ENCODE measurements at regions not wholly inside any gene's neighbourhood (a gene's known extent, or its start where the extent isn't known, plus 50 kb on each side); places are given as distances from the start of the nearest gene placed in this dataset.

GRCh38 chr20:60713396-60713795 lies 538.7 kb upstream of the CDH4 start:
- no peaks in the 10 kb centered on the region for H3K4me1 Mint-ChIP-seq (ENCODE audit: low read depth, unreplicated experiment)
- no peak for TF ChIP-seq CTCF (IDR thresholded peaks at IDR 0.05; ENCODE audit: partially characterized antibody, unreplicated experiment)
- DNase-seq, result no peak
- H3K27me3 Mint-ChIP-seq (ENCODE audit: unreplicated experiment), result peaks cover 2% of the 10 kb centered on the region
- no peaks in the 10 kb centered on the region for H3K36me3 Mint-ChIP-seq (ENCODE audit: unreplicated experiment)
- no peaks in the 10 kb centered on the region for H3K9me3 Mint-ChIP-seq (ENCODE audit: unreplicated experiment)
- H3K27ac Mint-ChIP-seq (ENCODE audit: unreplicated experiment), result no peak overlapping the region
- H3K4me3 Mint-ChIP-seq (ENCODE audit: unreplicated experiment), result no peak overlapping the region

DNA sequence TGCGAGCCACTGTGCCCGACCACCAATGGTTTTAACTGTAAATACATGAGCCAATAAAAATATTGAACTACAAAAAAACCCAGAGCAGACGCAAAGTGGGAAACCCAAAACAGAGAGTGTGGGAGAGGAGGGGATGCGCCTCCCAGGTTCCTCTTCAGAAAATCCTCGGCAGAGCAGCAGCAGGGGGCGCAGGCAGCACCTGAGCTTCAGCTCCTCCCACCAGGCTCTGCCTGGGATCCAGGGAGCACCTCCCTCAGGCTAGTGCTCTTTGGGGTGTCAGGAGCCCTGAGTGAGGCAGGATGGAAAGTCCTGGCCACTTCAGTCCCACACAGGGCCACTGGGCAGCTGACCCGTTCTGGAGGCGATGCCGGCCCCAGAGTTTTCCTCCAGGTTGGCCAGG lies 536.9 kb upstream of the CDH4 start:
- DNase-seq, result no peak
- Mint-ChIP-seq H3K27me3 (ENCODE audit: unreplicated experiment) (peaks cover 2% of the 10 kb centered on the region), H3K4me3 (ENCODE audit: unreplicated experiment) (no peak overlapping the region), H3K9me3 (ENCODE audit: unreplicated experiment) (no peaks in the 10 kb centered on the region), H3K36me3 (ENCODE audit: unreplicated experiment) (no peaks in the 10 kb centered on the region), H3K4me1 (ENCODE audit: low read depth, unreplicated experiment) (peaks cover 5% of the 10 kb centered on the region), H3K27ac (ENCODE audit: unreplicated experiment) (no peak overlapping the region)
- TF ChIP-seq CTCF (IDR thresholded peaks at IDR 0.05; ENCODE audit: partially characterized antibody, unreplicated experiment), result no peak

GRCh38 chr20:60718743-60719480 lies 533.1 kb upstream of the CDH4 start:
- H3K9me3 Mint-ChIP-seq (ENCODE audit: unreplicated experiment), result no peaks in the 10 kb centered on the region
- DNase-seq, result peak; percentile 57
- H3K4me3 Mint-ChIP-seq (ENCODE audit: unreplicated experiment), result peak overlapping the region; percentile 19
- peaks cover 5% of the 10 kb centered on the region for H3K4me1 Mint-ChIP-seq (ENCODE audit: low read depth, unreplicated experiment)
- no peaks in the 10 kb centered on the region for H3K36me3 Mint-ChIP-seq (ENCODE audit: unreplicated experiment)
- peak; percentile 46 for TF ChIP-seq CTCF (IDR thresholded peaks at IDR 0.05; ENCODE audit: partially characterized antibody, unreplicated experiment)
- H3K27me3 Mint-ChIP-seq (ENCODE audit: unreplicated experiment), result peaks cover 2% of the 10 kb centered on the region
- H3K27ac Mint-ChIP-seq (ENCODE audit: unreplicated experiment), result no peak overlapping the region

GRCh38 chr20:60725311-60725906 lies 526.7 kb upstream of the CDH4 start:
- Mint-ChIP-seq H3K9me3 (ENCODE audit: unreplicated experiment) (peaks cover 2% of the 10 kb centered on the region), H3K27ac (ENCODE audit: unreplicated experiment) (no peak overlapping the region), H3K4me3 (ENCODE audit: unreplicated experiment) (no peak overlapping the region), H3K36me3 (ENCODE audit: unreplicated experiment) (no peaks in the 10 kb centered on the region), H3K27me3 (ENCODE audit: unreplicated experiment) (no peaks in the 10 kb centered on the region), H3K4me1 (ENCODE audit: low read depth, unreplicated experiment) (no peaks in the 10 kb centered on the region)
- no peak for DNase-seq
- no peak for TF ChIP-seq CTCF (IDR thresholded peaks at IDR 0.05; ENCODE audit: partially characterized antibody, unreplicated experiment)

DNA sequence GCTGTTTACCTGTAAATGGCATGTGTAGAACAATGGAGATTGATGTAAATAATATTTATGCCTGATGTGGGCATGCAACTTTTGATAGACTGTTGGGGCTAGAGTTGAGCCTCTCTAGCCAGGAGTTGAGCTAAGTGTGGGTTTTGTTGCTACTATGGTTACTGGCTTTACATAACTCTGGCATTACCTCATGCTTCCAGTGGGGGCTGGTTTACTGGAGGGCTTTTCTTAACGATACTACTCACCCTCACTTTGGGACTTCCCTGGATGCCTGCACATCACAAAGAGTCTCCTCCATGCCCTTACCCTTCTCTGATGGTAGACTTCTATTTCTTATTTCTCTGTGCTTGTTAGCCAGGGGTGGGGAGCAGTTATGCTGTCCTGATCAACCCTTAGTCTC lies 524.6 kb upstream of the CDH4 start:
- no peak overlapping the region for H3K4me3 Mint-ChIP-seq (ENCODE audit: unreplicated experiment)
- H3K36me3 Mint-ChIP-seq (ENCODE audit: unreplicated experiment), result no peaks in the 10 kb centered on the region
- no peak overlapping the region for H3K27ac Mint-ChIP-seq (ENCODE audit: unreplicated experiment)
- no peaks in the 10 kb centered on the region for H3K27me3 Mint-ChIP-seq (ENCODE audit: unreplicated experiment)
- peaks cover 2% of the 10 kb centered on the region for H3K9me3 Mint-ChIP-seq (ENCODE audit: unreplicated experiment)
- TF ChIP-seq CTCF (IDR thresholded peaks at IDR 0.05; ENCODE audit: partially characterized antibody, unreplicated experiment), result no peak
- DNase-seq, result no peak
- H3K4me1 Mint-ChIP-seq (ENCODE audit: low read depth, unreplicated experiment), result no peaks in the 10 kb centered on the region
